ENCODE measurements at regions not wholly inside any gene's neighbourhood (a gene's known extent, or its start where the extent isn't known, plus 50 kb on each side); places are given as distances from the start of the nearest gene placed in this dataset.

GRCh38 chr2:71759060-71759459, 305.7 kb downstream of the DYSF start (continued):
- TF ChIP-seq SP4 (IDR thresholded peaks at IDR 0.05; ENCODE audit: low read length) (no peak), RXRA (IDR thresholded peaks at IDR 0.05; ENCODE audit: insufficient read depth, low read depth, low read length) (no peak)
